ENCODE measurements at regions not wholly inside any gene's neighbourhood (a gene's known extent, or its start where the extent isn't known, plus 50 kb on each side); places are given as distances from the start of the nearest gene placed in this dataset.

DNA sequence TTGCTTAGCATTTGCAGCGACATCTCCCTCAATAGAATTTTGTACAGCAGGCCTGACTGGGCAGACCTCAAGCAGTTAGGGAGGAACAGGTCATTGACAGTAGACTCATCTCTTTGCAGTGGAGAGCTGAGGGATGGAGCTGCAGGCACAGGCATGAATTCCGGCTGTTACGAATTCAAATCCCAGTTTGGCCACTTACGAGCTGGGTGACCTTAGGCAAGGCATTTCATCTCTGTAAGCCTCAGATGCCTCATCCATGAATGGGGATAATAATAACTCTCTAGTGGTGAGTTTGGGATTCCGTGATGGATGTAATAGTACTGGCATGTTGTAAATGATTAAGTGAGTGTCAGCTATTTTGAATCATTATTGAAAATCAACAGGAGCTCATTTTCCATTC is 195.3 kb downstream of the SEMA6A start:
- H3K4me1 Mint-ChIP-seq = no peaks in the 10 kb centered on the region
- H3K79me2 ChIP-seq (ENCODE audit: insufficient read depth, low read length) = no peaks in the 10 kb centered on the region
- H3K4me3 Mint-ChIP-seq = no peak overlapping the region
- H2AFZ ChIP-seq (ENCODE audit: insufficient read depth, low read depth, low read length, poor library complexity, severe bottlenecking) = no peak overlapping the region
- H3K9me3 ChIP-seq (replicated peaks in 1 of 2; ENCODE audit: control insufficient read depth in 1 of 2, insufficient read depth in 1 of 2, low read length in 2 of 2) = no peaks in the 10 kb centered on the region
- H3K27me3 Mint-ChIP-seq (ENCODE audit: low read depth in 3 of 3) = peaks cover 0 to 1% (median 0%) of the 10 kb centered on the region in 3 donors
- TF ChIP-seq, protein P1, sequence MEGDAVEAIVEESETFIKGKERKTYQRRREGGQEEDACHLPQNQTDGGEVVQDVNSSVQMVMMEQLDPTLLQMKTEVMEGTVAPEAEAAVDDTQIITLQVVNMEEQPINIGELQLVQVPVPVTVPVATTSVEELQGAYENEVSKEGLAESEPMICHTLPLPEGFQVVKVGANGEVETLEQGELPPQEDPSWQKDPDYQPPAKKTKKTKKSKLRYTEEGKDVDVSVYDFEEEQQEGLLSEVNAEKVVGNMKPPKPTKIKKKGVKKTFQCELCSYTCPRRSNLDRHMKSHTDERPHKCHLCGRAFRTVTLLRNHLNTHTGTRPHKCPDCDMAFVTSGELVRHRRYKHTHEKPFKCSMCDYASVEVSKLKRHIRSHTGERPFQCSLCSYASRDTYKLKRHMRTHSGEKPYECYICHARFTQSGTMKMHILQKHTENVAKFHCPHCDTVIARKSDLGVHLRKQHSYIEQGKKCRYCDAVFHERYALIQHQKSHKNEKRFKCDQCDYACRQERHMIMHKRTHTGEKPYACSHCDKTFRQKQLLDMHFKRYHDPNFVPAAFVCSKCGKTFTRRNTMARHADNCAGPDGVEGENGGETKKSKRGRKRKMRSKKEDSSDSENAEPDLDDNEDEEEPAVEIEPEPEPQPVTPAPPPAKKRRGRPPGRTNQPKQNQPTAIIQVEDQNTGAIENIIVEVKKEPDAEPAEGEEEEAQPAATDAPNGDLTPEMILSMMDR (IDR thresholded peaks at IDR 0.05) = no peak
- H4K20me1 ChIP-seq (ENCODE audit: insufficient read depth, low read length) = no peaks in the 10 kb centered on the region
- no peak overlapping the region for H3K4me3 ChIP-seq (replicated peaks in 1 of 3; ENCODE audit: low read depth in 2 of 3, low read length in 3 of 3)
- intact Hi-C loops (cut with micrococcal nuclease) = no loop called here
- DNase-seq = no peak
- H3K4me2 ChIP-seq (replicated peaks; ENCODE audit: extremely low read depth, low read length, poor library complexity, severe bottlenecking) = no peak overlapping the region
- no peaks in the 10 kb centered on the region for H3K36me3 ChIP-seq (replicated peaks in 1 of 2; ENCODE audit: control insufficient read depth in 1 of 2, insufficient read depth in 2 of 2, low read length in 2 of 2)
- no peak overlapping the region for H3K27ac Mint-ChIP-seq
- 93% methylated on average over 3 of the region's 5 CpGs for WGBS (ENCODE audit: insufficient coverage)
- peaks cover 0 to 3% (median 0%) of the 10 kb centered on the region in 7 donors for H3K9me3 Mint-ChIP-seq
- no peaks in the 10 kb centered on the region for H3K4me1 ChIP-seq (ENCODE audit: control insufficient read depth in 1 of 2, insufficient read depth in 2 of 2, low read length in 2 of 2)
- peaks cover 8 to 17% of the 10 kb centered on the region in 2 donors for H3K36me3 Mint-ChIP-seq
- no peak overlapping the region for H3K9ac ChIP-seq (ENCODE audit: insufficient read depth, low read length, poor library complexity, severe bottlenecking)
- H3K27me3 ChIP-seq (ENCODE audit: control insufficient read depth in 2 of 2, insufficient read depth in 2 of 2, low read length in 2 of 2) = no peaks in the 10 kb centered on the region
- H3K27ac ChIP-seq (ENCODE audit: low read depth in 1 of 2, low read length in 2 of 2) = no peak overlapping the region

DNA sequence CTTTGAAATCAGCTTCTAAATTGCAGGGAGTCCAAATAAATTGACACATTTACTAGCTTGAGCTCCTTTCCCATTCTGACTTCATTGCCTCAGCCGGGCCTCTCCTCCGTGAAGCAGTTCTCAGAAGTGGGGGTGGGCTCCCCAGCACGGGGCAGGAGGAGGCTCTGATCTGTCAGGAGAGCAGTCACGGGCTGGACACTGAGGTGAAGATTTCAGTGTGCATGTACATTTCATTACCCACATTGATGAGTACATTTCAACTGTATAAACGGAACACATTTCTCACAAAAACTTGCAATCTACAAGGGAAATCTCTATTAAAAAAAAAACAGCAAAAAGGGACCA is 195.9 kb downstream of the SEMA6A start:
- H3K9me3 Mint-ChIP-seq = peaks cover 0 to 3% (median 0%) of the 10 kb centered on the region in 7 donors
- H2AFZ ChIP-seq (ENCODE audit: insufficient read depth, low read depth, low read length, poor library complexity, severe bottlenecking) = no peak overlapping the region

More for the DNA sequence above, 195.9 kb downstream of the SEMA6A start:
- Histone ChIP-seq H3K4me2 (replicated peaks; ENCODE audit: extremely low read depth, low read length, poor library complexity, severe bottlenecking) (no peak overlapping the region), H3K4me1 (ENCODE audit: control insufficient read depth in 1 of 2, insufficient read depth in 2 of 2, low read length in 2 of 2) (no peaks in the 10 kb centered on the region), H3K4me3 (replicated peaks in 1 of 3; ENCODE audit: low read depth in 2 of 3, low read length in 3 of 3) (no peak overlapping the region), H3K27me3 (ENCODE audit: control insufficient read depth in 2 of 2, insufficient read depth in 2 of 2, low read length in 2 of 2) (no peaks in the 10 kb centered on the region), H3K9ac (ENCODE audit: insufficient read depth, low read length, poor library complexity, severe bottlenecking) (no peak overlapping the region), H3K27ac (ENCODE audit: low read depth in 1 of 2, low read length in 2 of 2) (no peak overlapping the region), H4K20me1 (ENCODE audit: insufficient read depth, low read length) (no peaks in the 10 kb centered on the region), H3K9me3 (replicated peaks in 1 of 2; ENCODE audit: control insufficient read depth in 1 of 2, insufficient read depth in 1 of 2, low read length in 2 of 2) (no peaks in the 10 kb centered on the region), H3K79me2 (ENCODE audit: insufficient read depth, low read length) (no peaks in the 10 kb centered on the region), H3K36me3 (replicated peaks in 1 of 2; ENCODE audit: control insufficient read depth in 1 of 2, insufficient read depth in 2 of 2, low read length in 2 of 2) (no peaks in the 10 kb centered on the region)
- H3K4me1 Mint-ChIP-seq = no peaks in the 10 kb centered on the region
- H3K27ac Mint-ChIP-seq = peak overlapping the region in 1 of 7 donors; percentile 8
- intact Hi-C loops (cut with micrococcal nuclease) = no loop called here
- TF ChIP-seq, protein P1 (IDR thresholded peaks at IDR 0.05) = no peak
- H3K4me3 Mint-ChIP-seq = no peak overlapping the region
- DNase-seq = no peak
- 93% methylated on average over 2 of the region's 5 CpGs for WGBS (ENCODE audit: insufficient coverage)
- H3K36me3 Mint-ChIP-seq = peaks cover 9 to 18% of the 10 kb centered on the region in 2 donors
- peaks cover 0 to 1% (median 0%) of the 10 kb centered on the region in 3 donors for H3K27me3 Mint-ChIP-seq (ENCODE audit: low read depth in 3 of 3)
